KMS-11 (cell line): ENCODE measurements at regions not wholly inside any gene's neighbourhood (a gene's known extent, or its start where the extent isn't known, plus 50 kb on each side); places are given as distances from the start of the nearest gene placed in this dataset.

Source experiments
- H2AFZ ChIP-seq: fragments of 200-600 bp; sonication (generic); 2 replicates; pipeline ENCODE4 v1.6.1; 2016; ENCODE audit warnings: antibody characterized with exemption, mixed run types, low read depth
- H3K27ac ChIP-seq: fragments of 200-600 bp; sonication (generic); 2 replicates; pipeline ENCODE4 v1.6.1; 2016; ENCODE audit warnings: mild to moderate bottlenecking, mixed run types
- H3K27me3 ChIP-seq: fragments of 200-600 bp; sonication (generic); 2 replicates; pipeline ENCODE4 v1.6.1; 2017; ENCODE audit warnings: mild to moderate bottlenecking, low read depth, mixed run types, moderate library complexity; ENCODE audit not compliant: insufficient read depth
- H3K36me3 ChIP-seq: fragments of 200-600 bp; sonication (generic); 2 replicates; pipeline ENCODE4 v1.6.1; 2017; ENCODE audit warnings: mild to moderate bottlenecking, mixed run types; ENCODE audit not compliant: insufficient read depth
- H3K4me1 ChIP-seq: fragments of 200-600 bp; sonication (generic); 2 replicates; pipeline ENCODE4 v1.6.1; 2016; ENCODE audit warnings: mild to moderate bottlenecking, low read depth, mixed run types; ENCODE audit not compliant: poor library complexity, severe bottlenecking
- H3K4me2 ChIP-seq: fragments of 200-600 bp; sonication (generic); 2 replicates; pipeline ENCODE4 v1.7.0; 2016; ENCODE audit warnings: mild to moderate bottlenecking, mixed run types
- H3K4me3 ChIP-seq: fragments of 200-600 bp; sonication (generic); IDR thresholded peaks from 2 replicates; pipeline ENCODE4 v1.6.1; 2017; ENCODE audit warnings: low read depth, low read length, mixed read lengths; ENCODE audit not compliant: insufficient read depth
- H3K79me2 ChIP-seq: fragments of 200-600 bp; sonication (generic); 2 replicates; pipeline ENCODE4 v1.6.1; 2016; ENCODE audit warnings: low read depth, mixed run types; ENCODE audit not compliant: insufficient read depth
- H3K9ac ChIP-seq: fragments of 200-600 bp; sonication (generic); 2 replicates; pipeline ENCODE4 v1.6.1; 2016; ENCODE audit warnings: mild to moderate bottlenecking, mixed run types
- H4K20me1 ChIP-seq: fragments of 200-600 bp; sonication (generic); 2 replicates; pipeline ENCODE4 v1.6.1; 2016; ENCODE audit warnings: mild to moderate bottlenecking, mixed run types; ENCODE audit not compliant: insufficient read depth
- TF ChIP-seq, protein P1 (sequence below): fragments of 200-600 bp; sonication (generic); conservative IDR thresholded peaks from 2 replicates; pipeline ENCODE4 v1.6.1; 2017; ENCODE audit warnings: low read depth, mild to moderate bottlenecking, antibody characterized with exemption, low read length, moderate library complexity, mixed read lengths

DNA sequence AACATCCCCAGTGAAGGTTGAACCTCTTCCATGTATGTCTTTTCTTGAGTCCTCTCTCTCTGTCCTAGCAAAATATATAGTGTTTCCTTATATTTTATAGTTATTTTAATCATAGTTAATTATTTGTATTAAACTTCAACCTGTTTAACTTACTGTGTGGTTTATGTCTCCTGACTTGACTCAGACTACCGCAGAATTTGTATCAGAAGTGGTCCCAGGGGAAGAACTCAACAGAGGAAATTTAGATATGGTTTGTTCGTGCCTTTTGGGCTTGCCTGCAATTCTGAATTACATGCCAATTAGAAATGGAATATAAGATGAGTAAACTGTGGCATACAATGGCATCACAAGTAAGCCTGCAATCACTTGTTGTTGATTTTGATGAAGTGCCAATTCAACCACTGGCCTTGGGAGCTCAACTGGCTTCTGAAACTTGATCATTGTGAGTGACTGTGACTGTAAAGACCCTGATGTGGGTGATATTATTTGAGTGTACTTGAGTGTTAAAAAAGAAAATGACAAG, 1459.5 kb upstream of the PCDH20 start:
- Histone ChIP-seq H3K4me3 (no peak overlapping the region), H3K4me1 (no peaks in the 10 kb centered on the region), H3K79me2 (no peaks in the 10 kb centered on the region), H3K27me3 (no peaks in the 10 kb centered on the region), H2AFZ (no peak overlapping the region), H3K9ac (no peak overlapping the region), H3K36me3 (no peaks in the 10 kb centered on the region), H3K4me2 (no peak overlapping the region), H3K27ac (no peak overlapping the region), H4K20me1 (no peaks in the 10 kb centered on the region)
- TF ChIP-seq, protein P1, sequence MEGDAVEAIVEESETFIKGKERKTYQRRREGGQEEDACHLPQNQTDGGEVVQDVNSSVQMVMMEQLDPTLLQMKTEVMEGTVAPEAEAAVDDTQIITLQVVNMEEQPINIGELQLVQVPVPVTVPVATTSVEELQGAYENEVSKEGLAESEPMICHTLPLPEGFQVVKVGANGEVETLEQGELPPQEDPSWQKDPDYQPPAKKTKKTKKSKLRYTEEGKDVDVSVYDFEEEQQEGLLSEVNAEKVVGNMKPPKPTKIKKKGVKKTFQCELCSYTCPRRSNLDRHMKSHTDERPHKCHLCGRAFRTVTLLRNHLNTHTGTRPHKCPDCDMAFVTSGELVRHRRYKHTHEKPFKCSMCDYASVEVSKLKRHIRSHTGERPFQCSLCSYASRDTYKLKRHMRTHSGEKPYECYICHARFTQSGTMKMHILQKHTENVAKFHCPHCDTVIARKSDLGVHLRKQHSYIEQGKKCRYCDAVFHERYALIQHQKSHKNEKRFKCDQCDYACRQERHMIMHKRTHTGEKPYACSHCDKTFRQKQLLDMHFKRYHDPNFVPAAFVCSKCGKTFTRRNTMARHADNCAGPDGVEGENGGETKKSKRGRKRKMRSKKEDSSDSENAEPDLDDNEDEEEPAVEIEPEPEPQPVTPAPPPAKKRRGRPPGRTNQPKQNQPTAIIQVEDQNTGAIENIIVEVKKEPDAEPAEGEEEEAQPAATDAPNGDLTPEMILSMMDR = no peak

DNA sequence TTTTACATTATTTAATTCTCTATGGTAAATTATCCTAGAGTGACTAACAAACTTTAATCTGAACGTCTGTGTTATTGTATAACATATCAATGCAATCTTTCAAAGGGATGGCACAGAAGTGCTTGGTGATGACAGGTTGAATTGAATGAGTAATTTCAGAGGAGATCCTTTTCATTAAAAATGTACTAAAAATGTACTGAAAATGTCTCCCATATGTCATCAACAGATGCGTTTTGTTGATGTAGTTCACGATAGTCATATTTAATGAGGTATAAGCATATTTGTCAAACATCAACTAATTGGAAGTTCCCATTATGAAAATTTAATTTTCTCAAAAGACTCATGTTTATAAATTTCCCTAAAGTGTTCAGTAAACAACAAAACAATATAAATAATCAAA, 1434.7 kb upstream of the PCDH20 start:
- Histone ChIP-seq H3K79me2 (no peaks in the 10 kb centered on the region), H3K4me3 (no peak overlapping the region), H3K9ac (no peak overlapping the region), H3K4me2 (no peak overlapping the region), H3K27ac (no peak overlapping the region), H4K20me1 (no peaks in the 10 kb centered on the region), H2AFZ (no peak overlapping the region), H3K36me3 (no peaks in the 10 kb centered on the region), H3K4me1 (no peaks in the 10 kb centered on the region), H3K27me3 (no peaks in the 10 kb centered on the region)
- TF ChIP-seq, protein P1 = no peak

DNA sequence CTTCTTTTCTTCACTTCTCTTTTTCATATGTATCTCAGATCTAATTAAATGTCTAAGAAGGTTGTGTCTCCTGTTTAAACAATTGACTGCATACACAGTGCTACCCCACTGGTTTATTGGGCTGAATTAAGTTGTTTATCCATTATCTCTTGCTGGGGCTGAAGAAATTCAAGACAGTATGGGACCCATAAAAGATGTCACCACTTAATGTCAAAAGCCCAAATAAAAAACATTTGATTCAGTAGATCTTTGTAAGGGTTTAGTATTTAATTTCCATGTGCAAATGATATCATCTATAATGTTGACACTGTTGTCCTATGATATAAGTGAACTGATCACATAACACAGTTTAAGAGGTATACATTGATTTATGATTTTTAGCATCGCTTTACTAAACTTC, 1431.9 kb upstream of the PCDH20 start:
- H3K4me2 ChIP-seq = no peak overlapping the region
- H3K4me1 ChIP-seq = no peaks in the 10 kb centered on the region
- no peaks in the 10 kb centered on the region for H3K36me3 ChIP-seq
- H3K27me3 ChIP-seq = no peaks in the 10 kb centered on the region
- H2AFZ ChIP-seq = no peak overlapping the region
- no peak overlapping the region for H3K4me3 ChIP-seq
- H3K79me2 ChIP-seq = no peaks in the 10 kb centered on the region
- no peak overlapping the region for H3K9ac ChIP-seq
- TF ChIP-seq, protein P1 = no peak
- H3K27ac ChIP-seq = no peak overlapping the region
- H4K20me1 ChIP-seq = no peaks in the 10 kb centered on the region

DNA sequence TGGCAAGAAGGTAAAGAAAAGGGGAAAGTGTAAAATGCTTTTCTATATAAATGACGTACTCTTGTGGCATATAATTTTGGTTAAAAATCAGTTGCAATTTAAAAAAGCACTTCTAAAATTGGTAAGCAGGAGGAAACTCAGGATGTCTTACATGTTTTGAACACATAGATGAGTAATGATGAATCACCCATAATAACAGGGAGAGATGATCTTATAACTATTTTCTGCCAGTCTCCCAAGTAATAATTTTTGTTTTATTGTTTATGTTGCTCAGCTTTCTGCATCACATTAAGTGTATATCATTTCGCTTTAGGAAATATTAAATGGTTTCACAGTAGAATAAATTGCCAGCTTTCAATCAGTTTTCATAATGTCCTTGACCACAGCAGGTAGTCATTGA, 1430.7 kb upstream of the PCDH20 start:
- Histone ChIP-seq H3K9ac (no peak overlapping the region), H3K4me3 (no peak overlapping the region), H3K4me2 (no peak overlapping the region), H3K79me2 (no peaks in the 10 kb centered on the region), H3K36me3 (no peaks in the 10 kb centered on the region), H3K4me1 (no peaks in the 10 kb centered on the region), H4K20me1 (no peaks in the 10 kb centered on the region), H2AFZ (no peak overlapping the region), H3K27ac (no peak overlapping the region), H3K27me3 (no peaks in the 10 kb centered on the region)
- TF ChIP-seq, protein P1 = no peak
